ENCODE measurements at regions not wholly inside any gene's neighbourhood (a gene's known extent, or its start where the extent isn't known, plus 50 kb on each side); places are given as distances from the start of the nearest gene placed in this dataset.

DNA sequence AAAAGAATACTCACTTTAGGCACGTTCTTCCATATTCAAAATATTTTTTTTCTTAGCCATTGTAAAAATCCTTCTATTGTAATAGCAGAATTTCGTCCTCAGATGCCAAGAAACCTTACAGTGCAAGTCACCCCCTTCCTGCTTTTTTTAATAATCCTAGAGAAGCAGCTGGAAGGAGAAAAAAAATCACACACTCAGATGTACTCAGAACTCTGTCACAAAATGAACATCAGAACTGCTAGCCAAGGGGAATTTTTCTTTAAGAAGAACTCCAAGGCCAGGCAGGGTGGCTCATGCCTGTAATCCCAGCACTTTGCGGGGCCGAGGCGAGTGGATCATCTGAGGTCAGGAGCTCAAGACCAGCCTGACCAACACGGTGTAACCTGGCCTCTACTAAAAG lies 127.3 kb upstream of the SPATS2L start:
- TF ChIP-seq, protein P1, sequence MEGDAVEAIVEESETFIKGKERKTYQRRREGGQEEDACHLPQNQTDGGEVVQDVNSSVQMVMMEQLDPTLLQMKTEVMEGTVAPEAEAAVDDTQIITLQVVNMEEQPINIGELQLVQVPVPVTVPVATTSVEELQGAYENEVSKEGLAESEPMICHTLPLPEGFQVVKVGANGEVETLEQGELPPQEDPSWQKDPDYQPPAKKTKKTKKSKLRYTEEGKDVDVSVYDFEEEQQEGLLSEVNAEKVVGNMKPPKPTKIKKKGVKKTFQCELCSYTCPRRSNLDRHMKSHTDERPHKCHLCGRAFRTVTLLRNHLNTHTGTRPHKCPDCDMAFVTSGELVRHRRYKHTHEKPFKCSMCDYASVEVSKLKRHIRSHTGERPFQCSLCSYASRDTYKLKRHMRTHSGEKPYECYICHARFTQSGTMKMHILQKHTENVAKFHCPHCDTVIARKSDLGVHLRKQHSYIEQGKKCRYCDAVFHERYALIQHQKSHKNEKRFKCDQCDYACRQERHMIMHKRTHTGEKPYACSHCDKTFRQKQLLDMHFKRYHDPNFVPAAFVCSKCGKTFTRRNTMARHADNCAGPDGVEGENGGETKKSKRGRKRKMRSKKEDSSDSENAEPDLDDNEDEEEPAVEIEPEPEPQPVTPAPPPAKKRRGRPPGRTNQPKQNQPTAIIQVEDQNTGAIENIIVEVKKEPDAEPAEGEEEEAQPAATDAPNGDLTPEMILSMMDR (IDR thresholded peaks at IDR 0.05), result no peak
- no peak for TF ChIP-seq POLR2A (IDR thresholded peaks at IDR 0.05)

Measured in uterus (tissue), 2 donors.